HEK293 (cell line): ENCODE measurements at regions not wholly inside any gene's neighbourhood (a gene's known extent, or its start where the extent isn't known, plus 50 kb on each side); places are given as distances from the start of the nearest gene placed in this dataset.

Experiments
- CTCF ChIA-PET: fragments of 350-600 bp; formaldehyde crosslinking; extraction: SDS; loops from one replicate; lab custom pipeline; 2021; ENCODE audit warnings: antibody characterized with exemption; lab: Yijun Ruan, JAX
- POLR2A ChIA-PET: fragments of 300-600 bp; formaldehyde crosslinking; extraction: SDS; loops from one replicate; lab custom pipeline; 2020; ENCODE audit warnings: antibody characterized with exemption, inconsistent platforms; lab: Yijun Ruan, JAX
- H3K27ac ChIP-seq: fragments of 200-500 bp; sonication (Bioruptor generic); 2 replicates; pipeline ENCODE4 v1.5.1; 2014; ENCODE audit warnings: low read depth, low read length, control low read depth, inconsistent platforms; ENCODE audit errors: extremely low read depth
- H3K36me3 ChIP-seq, 2 experiments: fragments of 200-500 bp in 1 of 2; sonication (Bioruptor generic) in 1 of 2; 1 replicate in 1 of 2; 2 replicates in 1 of 2; pipeline ENCODE4 v1.5.1; 2014 to 2017; ENCODE audit warnings: inconsistent platforms in 2 of 2, low read length in 2 of 2; ENCODE audit not compliant: control insufficient read depth in 2 of 2, insufficient read depth in 1 of 2
- H3K4me1 ChIP-seq: fragments of 200-500 bp; sonication (Bioruptor generic); 2 replicates; pipeline ENCODE4 v1.5.1; 2014; ENCODE audit warnings: mild to moderate bottlenecking, low read length, inconsistent platforms; ENCODE audit not compliant: control insufficient read depth, insufficient read depth
- H3K4me3 ChIP-seq: 2 replicates; pipeline ENCODE4 v1.5.1; 2011; ENCODE audit warnings: low read depth, mild to moderate bottlenecking, control low read depth, low read length, moderate library complexity
- H3K9me3 ChIP-seq: fragments of 200-500 bp; sonication (Bioruptor generic); 2 replicates; pipeline ENCODE4 v1.5.1; 2014; ENCODE audit warnings: low read depth, low read length, inconsistent platforms; ENCODE audit not compliant: control insufficient read depth, insufficient read depth
- PRDM1 ChIP-seq: fragments of 450-650 bp; formaldehyde crosslinking; IDR thresholded peaks from 2 replicates; pipeline ENCODE4; 2016; ENCODE audit warnings: missing biosample characterization, missing genetic modification characterization
- SP2 ChIP-seq: fragments of 450-650 bp; formaldehyde crosslinking; IDR thresholded peaks from 2 replicates; pipeline ENCODE4 v1.5.1; 2016; ENCODE audit warnings: missing biosample characterization, missing genetic modification characterization
- YY1 ChIP-seq: fragments of 450-650 bp; formaldehyde crosslinking; IDR thresholded peaks from 2 replicates; pipeline ENCODE4 v1.5.1; 2018; ENCODE audit warnings: missing biosample characterization, missing genetic modification characterization
- ZBTB17 ChIP-seq: fragments of 450-650 bp; formaldehyde crosslinking; IDR thresholded peaks from 2 replicates; pipeline ENCODE4 v1.5.1; 2016; ENCODE audit warnings: missing biosample characterization, missing genetic modification characterization
- ZBTB21 ChIP-seq: fragments of 450-650 bp; formaldehyde crosslinking; IDR thresholded peaks from 2 replicates; pipeline ENCODE4 v1.5.1; 2017; ENCODE audit warnings: missing biosample characterization, missing genetic modification characterization
- ZBTB7A ChIP-seq: fragments of 450-650 bp; formaldehyde crosslinking; IDR thresholded peaks from 2 replicates; pipeline ENCODE4 v1.5.1; 2016; ENCODE audit warnings: low read depth, missing biosample characterization, missing genetic modification characterization
- ZNF114 ChIP-seq: fragments of 450-650 bp; formaldehyde crosslinking; IDR thresholded peaks from 2 replicates; pipeline ENCODE4 v1.5.0; 2017; ENCODE audit warnings: missing biosample characterization, missing genetic modification characterization
- ZNF202 ChIP-seq: fragments of 450-650 bp; formaldehyde crosslinking; IDR thresholded peaks from 2 replicates; pipeline ENCODE4 v1.5.1; 2016; ENCODE audit warnings: missing biosample characterization, missing genetic modification characterization, borderline replicate concordance
- ZNF248 ChIP-seq: fragments of 450-650 bp; formaldehyde crosslinking; IDR thresholded peaks from 2 replicates; pipeline ENCODE4 v1.5.1; 2017; ENCODE audit warnings: missing biosample characterization, missing genetic modification characterization
- ZNF350 ChIP-seq: fragments of 450-650 bp; formaldehyde crosslinking; IDR thresholded peaks from 2 replicates; pipeline ENCODE4 v1.5.0; 2017; ENCODE audit warnings: missing biosample characterization, mild to moderate bottlenecking, missing genetic modification characterization
- ZNF501 ChIP-seq: fragments of 450-650 bp; formaldehyde crosslinking; IDR thresholded peaks from 2 replicates; pipeline ENCODE4 v1.5.1; 2016; ENCODE audit warnings: missing biosample characterization, missing genetic modification characterization
- ZNF658 ChIP-seq: fragments of 450-650 bp; formaldehyde crosslinking; IDR thresholded peaks from 2 replicates; pipeline ENCODE4; 2016; ENCODE audit warnings: missing biosample characterization, missing genetic modification characterization
- ZNF747 ChIP-seq: fragments of 450-650 bp; formaldehyde crosslinking; IDR thresholded peaks from 2 replicates; pipeline ENCODE4 v1.5.1; 2016; ENCODE audit warnings: missing biosample characterization, missing genetic modification characterization
- ZNF785 ChIP-seq: fragments of 450-650 bp; formaldehyde crosslinking; IDR thresholded peaks from 2 replicates; pipeline ENCODE4 v1.5.1; 2016; ENCODE audit warnings: missing biosample characterization, missing genetic modification characterization
- ZNF791 ChIP-seq: fragments of 450-650 bp; formaldehyde crosslinking; IDR thresholded peaks from 2 replicates; pipeline ENCODE4 v1.5.1; 2016; ENCODE audit warnings: missing biosample characterization, missing genetic modification characterization
- TF ChIP-seq, protein P1 (sequence below): fragments of 450-650 bp; formaldehyde crosslinking; IDR thresholded peaks from 2 replicates; pipeline ENCODE4 v1.5.1; 2016; ENCODE audit warnings: missing biosample characterization, missing genetic modification characterization
- TF ChIP-seq, protein P2 (sequence below): fragments of 450-650 bp; formaldehyde crosslinking; IDR thresholded peaks from 2 replicates; pipeline ENCODE4 v1.5.1; 2016; ENCODE audit warnings: missing biosample characterization, missing genetic modification characterization
- TF ChIP-seq, protein P3 (sequence below): fragments of 450-650 bp; formaldehyde crosslinking; IDR thresholded peaks from 2 replicates; pipeline ENCODE4 v1.5.1; 2016; ENCODE audit warnings: missing biosample characterization, missing genetic modification characterization
- TF ChIP-seq, protein P4 (sequence below): fragments of 450-650 bp; formaldehyde crosslinking; IDR thresholded peaks from 2 replicates; pipeline ENCODE4 v1.5.1; 2016; ENCODE audit warnings: missing biosample characterization, missing genetic modification characterization
- TF ChIP-seq, protein P5 (sequence below): fragments of 450-650 bp; formaldehyde crosslinking; IDR thresholded peaks from 2 replicates; pipeline ENCODE4 v1.5.1; 2016; ENCODE audit warnings: missing biosample characterization, missing genetic modification characterization
- TF ChIP-seq, protein P6 (sequence below): fragments of 450-650 bp; formaldehyde crosslinking; IDR thresholded peaks from 2 replicates; pipeline ENCODE4 v1.5.1; 2016; ENCODE audit warnings: missing biosample characterization, missing genetic modification characterization

DNA sequence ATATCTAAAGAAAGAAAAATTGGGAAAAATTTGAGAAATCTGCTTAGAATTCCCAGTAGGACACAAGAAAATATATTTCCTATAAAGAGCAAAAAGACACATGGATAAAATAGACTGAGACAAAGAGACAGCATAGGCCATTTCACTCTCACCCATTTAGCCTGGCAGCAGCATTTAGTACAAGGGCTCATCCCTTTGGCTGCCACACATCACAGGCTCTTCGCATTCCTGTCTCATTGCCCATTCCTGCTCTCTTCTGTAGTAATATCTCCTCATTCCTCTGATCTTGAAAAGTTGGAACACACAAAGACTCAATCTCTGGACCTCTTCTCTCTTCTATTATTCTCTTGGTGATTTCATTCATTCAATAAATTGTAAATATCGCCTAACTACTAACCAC lies 162.6 kb downstream of the SOX11 start:
- Histone ChIP-seq H3K9me3 (no peaks in the 10 kb centered on the region), H3K4me3 (no peak overlapping the region), H3K4me1 (no peaks in the 10 kb centered on the region), H3K27ac (no peak overlapping the region), H3K36me3 (no peaks in the 10 kb centered on the region)
- ChIA-PET CTCF (no interaction called here), POLR2A (no interaction called here)
- TF ChIP-seq PRDM1 (tag by site-specific recombination) (no peak), ZNF248 (tag by site-specific recombination) (no peak), SP2 (tag by site-specific recombination) (no peak), YY1 (no peak)

DNA sequence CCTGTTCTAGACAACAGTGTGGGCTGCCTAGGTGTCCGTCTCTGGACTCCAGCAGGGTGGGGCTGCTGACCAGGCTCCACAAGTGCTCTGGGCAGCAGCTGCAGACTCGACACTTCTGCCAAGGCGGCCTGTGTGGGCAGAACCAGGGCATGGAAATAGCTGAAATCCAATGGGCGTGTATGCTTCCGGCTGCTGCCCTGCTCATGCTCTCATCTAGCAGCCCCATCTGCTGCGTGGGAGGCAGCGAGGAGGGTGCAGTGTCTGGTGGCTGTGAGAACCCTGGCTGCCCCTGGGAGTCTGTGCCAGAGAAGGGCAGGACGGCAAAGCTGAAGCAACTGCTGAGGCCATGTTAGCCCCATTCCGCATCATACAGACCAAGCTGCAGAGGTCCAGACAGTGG lies 174.9 kb downstream of the SOX11 start:
- Histone ChIP-seq H3K9me3 (no peaks in the 10 kb centered on the region), H3K36me3 (no peaks in the 10 kb centered on the region), H3K4me3 (no peak overlapping the region), H3K27ac (no peak overlapping the region), H3K4me1 (no peaks in the 10 kb centered on the region)
- no peak for TF ChIP-seq ZBTB17
- no peak for TF ChIP-seq ZBTB7A (tag by site-specific recombination)
- TF ChIP-seq, protein P1, sequence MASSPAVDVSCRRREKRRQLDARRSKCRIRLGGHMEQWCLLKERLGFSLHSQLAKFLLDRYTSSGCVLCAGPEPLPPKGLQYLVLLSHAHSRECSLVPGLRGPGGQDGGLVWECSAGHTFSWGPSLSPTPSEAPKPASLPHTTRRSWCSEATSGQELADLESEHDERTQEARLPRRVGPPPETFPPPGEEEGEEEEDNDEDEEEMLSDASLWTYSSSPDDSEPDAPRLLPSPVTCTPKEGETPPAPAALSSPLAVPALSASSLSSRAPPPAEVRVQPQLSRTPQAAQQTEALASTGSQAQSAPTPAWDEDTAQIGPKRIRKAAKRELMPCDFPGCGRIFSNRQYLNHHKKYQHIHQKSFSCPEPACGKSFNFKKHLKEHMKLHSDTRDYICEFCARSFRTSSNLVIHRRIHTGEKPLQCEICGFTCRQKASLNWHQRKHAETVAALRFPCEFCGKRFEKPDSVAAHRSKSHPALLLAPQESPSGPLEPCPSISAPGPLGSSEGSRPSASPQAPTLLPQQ (tag by site-specific recombination), result no peak
- no peak for TF ChIP-seq ZNF114
- no peak for TF ChIP-seq ZNF747 (tag by site-specific recombination)
- TF ChIP-seq, protein P2, sequence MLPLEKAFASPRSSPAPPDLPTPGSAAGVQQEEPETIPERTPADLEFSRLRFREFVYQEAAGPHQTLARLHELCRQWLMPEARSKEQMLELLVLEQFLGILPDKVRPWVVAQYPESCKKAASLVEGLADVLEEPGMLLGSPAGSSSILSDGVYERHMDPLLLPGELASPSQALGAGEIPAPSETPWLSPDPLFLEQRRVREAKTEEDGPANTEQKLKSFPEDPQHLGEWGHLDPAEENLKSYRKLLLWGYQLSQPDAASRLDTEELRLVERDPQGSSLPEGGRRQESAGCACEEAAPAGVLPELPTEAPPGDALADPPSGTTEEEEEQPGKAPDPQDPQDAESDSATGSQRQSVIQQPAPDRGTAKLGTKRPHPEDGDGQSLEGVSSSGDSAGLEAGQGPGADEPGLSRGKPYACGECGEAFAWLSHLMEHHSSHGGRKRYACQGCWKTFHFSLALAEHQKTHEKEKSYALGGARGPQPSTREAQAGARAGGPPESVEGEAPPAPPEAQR (tag by site-specific recombination), result no peak
- TF ChIP-seq, protein P3, sequence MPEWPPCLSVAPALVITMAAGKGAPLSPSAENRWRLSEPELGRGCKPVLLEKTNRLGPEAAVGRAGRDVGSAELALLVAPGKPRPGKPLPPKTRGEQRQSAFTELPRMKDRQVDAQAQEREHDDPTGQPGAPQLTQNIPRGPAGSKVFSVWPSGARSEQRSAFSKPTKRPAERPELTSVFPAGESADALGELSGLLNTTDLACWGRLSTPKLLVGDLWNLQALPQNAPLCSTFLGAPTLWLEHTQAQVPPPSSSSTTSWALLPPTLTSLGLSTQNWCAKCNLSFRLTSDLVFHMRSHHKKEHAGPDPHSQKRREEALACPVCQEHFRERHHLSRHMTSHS (tag by site-specific recombination), result no peak
- TF ChIP-seq, protein P4, sequence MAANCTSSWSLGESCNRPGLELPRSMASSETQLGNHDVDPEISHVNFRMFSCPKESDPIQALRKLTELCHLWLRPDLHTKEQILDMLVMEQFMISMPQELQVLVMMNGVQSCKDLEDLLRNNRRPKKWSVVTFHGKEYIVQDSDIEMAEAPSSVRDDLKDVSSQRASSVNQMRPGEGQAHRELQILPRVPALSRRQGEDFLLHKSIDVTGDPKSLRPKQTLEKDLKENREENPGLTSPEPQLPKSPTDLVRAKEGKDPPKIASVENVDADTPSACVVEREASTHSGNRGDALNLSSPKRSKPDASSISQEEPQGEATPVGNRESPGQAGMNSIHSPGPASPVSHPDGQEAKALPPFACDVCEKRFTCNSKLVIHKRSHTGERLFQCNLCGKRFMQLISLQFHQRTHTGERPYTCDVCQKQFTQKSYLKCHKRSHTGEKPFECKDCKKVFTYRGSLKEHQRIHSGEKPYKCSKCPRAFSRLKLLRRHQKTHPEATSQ (tag by site-specific recombination), result no peak
- no peak for TF ChIP-seq ZNF350 (tag by site-specific recombination)
- TF ChIP-seq ZNF202 (tag by site-specific recombination), result no peak
- no peak for TF ChIP-seq ZBTB21
- no peak for TF ChIP-seq ZNF658 (tag by site-specific recombination)
- TF ChIP-seq ZNF785 (tag by site-specific recombination), result no peak
- TF ChIP-seq ZNF501 (tag by site-specific recombination), result no peak
- TF ChIP-seq, protein P5, sequence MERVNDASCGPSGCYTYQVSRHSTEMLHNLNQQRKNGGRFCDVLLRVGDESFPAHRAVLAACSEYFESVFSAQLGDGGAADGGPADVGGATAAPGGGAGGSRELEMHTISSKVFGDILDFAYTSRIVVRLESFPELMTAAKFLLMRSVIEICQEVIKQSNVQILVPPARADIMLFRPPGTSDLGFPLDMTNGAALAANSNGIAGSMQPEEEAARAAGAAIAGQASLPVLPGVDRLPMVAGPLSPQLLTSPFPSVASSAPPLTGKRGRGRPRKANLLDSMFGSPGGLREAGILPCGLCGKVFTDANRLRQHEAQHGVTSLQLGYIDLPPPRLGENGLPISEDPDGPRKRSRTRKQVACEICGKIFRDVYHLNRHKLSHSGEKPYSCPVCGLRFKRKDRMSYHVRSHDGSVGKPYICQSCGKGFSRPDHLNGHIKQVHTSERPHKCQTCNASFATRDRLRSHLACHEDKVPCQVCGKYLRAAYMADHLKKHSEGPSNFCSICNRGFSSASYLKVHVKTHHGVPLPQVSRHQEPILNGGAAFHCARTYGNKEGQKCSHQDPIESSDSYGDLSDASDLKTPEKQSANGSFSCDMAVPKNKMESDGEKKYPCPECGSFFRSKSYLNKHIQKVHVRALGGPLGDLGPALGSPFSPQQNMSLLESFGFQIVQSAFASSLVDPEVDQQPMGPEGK (tag by site-specific recombination), result no peak
- no peak for TF ChIP-seq ZNF791 (tag by site-specific recombination)
- TF ChIP-seq, protein P6, sequence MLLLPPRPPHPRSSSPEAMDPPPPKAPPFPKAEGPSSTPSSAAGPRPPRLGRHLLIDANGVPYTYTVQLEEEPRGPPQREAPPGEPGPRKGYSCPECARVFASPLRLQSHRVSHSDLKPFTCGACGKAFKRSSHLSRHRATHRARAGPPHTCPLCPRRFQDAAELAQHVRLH, result no peak
- CTCF ChIA-PET, result no interaction called here
- POLR2A ChIA-PET, result no interaction called here
